H9 (cell line): ENCODE measurements at regions not wholly inside any gene's neighbourhood (a gene's known extent, or its start where the extent isn't known, plus 50 kb on each side); places are given as distances from the start of the nearest gene placed in this dataset.

ENCODE experiments used
- DNase-seq: peaks from one replicate; pipeline ENCODE4 v3.0.0-alpha.2; 2017
- H2AFZ ChIP-seq: one replicate; pipeline ENCODE4 v1.6.1; 2013; ENCODE audit warnings: mild to moderate bottlenecking, low read length, control low read depth, moderate library complexity
- H2AK5ac ChIP-seq: 2 replicates; pipeline ENCODE4 v1.6.1; 2013; ENCODE audit warnings: low read length, control low read depth, mixed read lengths; ENCODE audit not compliant: insufficient read length
- H2BK120ac ChIP-seq: one replicate; pipeline ENCODE4 v1.6.1; 2013; ENCODE audit warnings: low read depth, mild to moderate bottlenecking, low read length, control low read depth, inconsistent platforms; ENCODE audit not compliant: poor library complexity, severe bottlenecking
- H2BK12ac ChIP-seq: 2 replicates; pipeline ENCODE4 v1.6.1; 2013; ENCODE audit warnings: low read length, control low read depth, mixed read lengths, low read depth; ENCODE audit not compliant: insufficient read length
- H2BK15ac ChIP-seq: 2 replicates; pipeline ENCODE4 v1.6.1; 2013; ENCODE audit warnings: low read depth, low read length, control low read depth
- H2BK20ac ChIP-seq: one replicate; pipeline ENCODE4 v1.6.1; 2013; ENCODE audit warnings: low read depth, mild to moderate bottlenecking, low read length, control low read depth, inconsistent platforms; ENCODE audit not compliant: poor library complexity, severe bottlenecking
- H2BK5ac ChIP-seq: 2 replicates; pipeline ENCODE4 v1.6.1; 2013; ENCODE audit warnings: low read length, control low read depth, mixed read lengths; ENCODE audit not compliant: insufficient read length
- H3K14ac ChIP-seq: 2 replicates; pipeline ENCODE4 v1.6.1; 2013; ENCODE audit warnings: low read length, control low read depth; ENCODE audit not compliant: insufficient read depth
- H3K18ac ChIP-seq: 2 replicates; pipeline ENCODE4 v1.6.1; 2013; ENCODE audit warnings: low read depth, mild to moderate bottlenecking, mixed read lengths, low read length, control low read depth; ENCODE audit not compliant: insufficient read length
- H3K23ac ChIP-seq: 2 replicates; pipeline ENCODE4 v1.6.1; 2013; ENCODE audit warnings: low read length, control low read depth, mixed read lengths, low read depth; ENCODE audit not compliant: insufficient read length
- H3K23me2 ChIP-seq: 2 replicates; pipeline ENCODE4 v1.6.1; 2013; ENCODE audit warnings: low read depth, mild to moderate bottlenecking, mixed read lengths, low read length, control low read depth; ENCODE audit not compliant: insufficient read length, poor library complexity, severe bottlenecking
- H3K27ac ChIP-seq: 2 replicates; pipeline ENCODE4 v1.5.1; 2013; ENCODE audit warnings: low read length, control low read depth, mixed read lengths, low read depth; ENCODE audit not compliant: insufficient read length
- H3K27me3 ChIP-seq: 2 replicates; pipeline ENCODE4 v1.6.1; 2013; ENCODE audit warnings: low read length, control low read depth, inconsistent platforms; ENCODE audit not compliant: insufficient read depth
- H3K4ac ChIP-seq: 2 replicates; pipeline ENCODE4 v1.6.1; 2013; ENCODE audit warnings: low read depth, mild to moderate bottlenecking, control low read depth, inconsistent platforms, low read length, moderate library complexity
- H3K4me1 ChIP-seq: 2 replicates; pipeline ENCODE4 v1.6.1; 2013; ENCODE audit warnings: low read length, control low read depth, inconsistent platforms; ENCODE audit not compliant: insufficient read depth
- H3K4me2 ChIP-seq: 2 replicates; pipeline ENCODE4 v1.6.1; 2013; ENCODE audit warnings: low read length, control low read depth, mixed read lengths; ENCODE audit not compliant: insufficient read length, insufficient read depth
- H3K56ac ChIP-seq: 2 replicates; pipeline ENCODE4 v1.6.1; 2013; ENCODE audit warnings: low read depth, mild to moderate bottlenecking, mixed read lengths, low read length, control low read depth; ENCODE audit not compliant: insufficient read length
- H3K79me1 ChIP-seq: 2 replicates; pipeline ENCODE4 v1.6.1; 2013; ENCODE audit warnings: low read depth, mild to moderate bottlenecking, moderate library complexity, low read length, control low read depth, inconsistent platforms; ENCODE audit not compliant: insufficient read depth, poor library complexity, severe bottlenecking
- H3K79me2 ChIP-seq: 2 replicates; pipeline ENCODE4 v1.6.1; 2013; ENCODE audit warnings: low read length, control low read depth, inconsistent platforms; ENCODE audit not compliant: insufficient read depth
- H3K9ac ChIP-seq: 2 replicates; pipeline ENCODE4 v1.6.1; 2013; ENCODE audit warnings: low read length, control low read depth, mixed read lengths; ENCODE audit not compliant: insufficient read length; ENCODE audit errors: extremely low read depth
- H3K9me3 ChIP-seq: one replicate; pipeline ENCODE4 v1.6.1; 2013; ENCODE audit warnings: low read depth, low read length, inconsistent platforms; ENCODE audit not compliant: control insufficient read depth
- H3T11ph ChIP-seq: one replicate; pipeline ENCODE4 v1.6.1; 2013; ENCODE audit warnings: mild to moderate bottlenecking, low read length, control low read depth, inconsistent platforms
- H4K20me1 ChIP-seq: one replicate; pipeline ENCODE4 v1.6.1; 2013; ENCODE audit not compliant: control insufficient read depth, insufficient read length, insufficient read depth
- H4K5ac ChIP-seq: 2 replicates; pipeline ENCODE4 v1.6.1; 2013; ENCODE audit warnings: low read depth, mild to moderate bottlenecking, mixed read lengths, low read length, control low read depth; ENCODE audit not compliant: insufficient read length
- H4K8ac ChIP-seq: replicated peaks from 2 replicates; pipeline ENCODE4 v1.6.1; 2013; ENCODE audit warnings: low read length, control low read depth, mixed read lengths, low read depth; ENCODE audit not compliant: insufficient read length
- H4K91ac ChIP-seq: 2 replicates; pipeline ENCODE4 v1.6.1; 2013; ENCODE audit warnings: low read depth, mild to moderate bottlenecking, moderate library complexity, mixed read lengths, low read length, control low read depth; ENCODE audit not compliant: insufficient read length
- H3K27ac Mint-ChIP-seq, 3 experiments: 2 replicates in 2 of 3; 3 replicates in 1 of 3; pipeline ENCODE4 v1.8.0; 2020 to 2021; ENCODE audit warnings: mixed read lengths in 3 of 3, mild to moderate bottlenecking in 1 of 3, moderate library complexity in 1 of 3
- H3K27me3 Mint-ChIP-seq: 2 replicates; pipeline ENCODE4 v1.8.0; 2021; ENCODE audit warnings: low read depth, mild to moderate bottlenecking, moderate library complexity, mixed read lengths
- H3K36me3 Mint-ChIP-seq, 3 experiments: 2 replicates in 2 of 3; 3 replicates in 1 of 3; pipeline ENCODE4 v1.8.0; 2020 to 2021; ENCODE audit warnings: low read depth in 3 of 3, mixed read lengths in 3 of 3; ENCODE audit not compliant: insufficient read depth in 1 of 3
- H3K4me1 Mint-ChIP-seq, 2 experiments: 2 replicates each; pipeline ENCODE4 v1.8.0; 2020; ENCODE audit warnings: mixed read lengths in 2 of 2
- H3K4me3 Mint-ChIP-seq, 2 experiments: 2 replicates in 1 of 2; 3 replicates in 1 of 2; pipeline ENCODE4 v1.8.0; 2020 to 2021; ENCODE audit warnings: mild to moderate bottlenecking in 2 of 2, mixed read lengths in 2 of 2, moderate library complexity in 1 of 2
- H3K9me3 Mint-ChIP-seq, 2 experiments: 2 replicates in 1 of 2; 3 replicates in 1 of 2; pipeline ENCODE4 v1.8.0; 2020; ENCODE audit warnings: mild to moderate bottlenecking in 2 of 2, mixed read lengths in 2 of 2, moderate library complexity in 1 of 2
- WGBS: extraction: QIAGEN DNeasy Blood & Tissue Kit; methylation state at CpG from one replicate; pipeline ENCODE4 v1.1.7; 2013; ENCODE audit warnings: missing lambda C conversion rate, low lambda C conversion rate, mixed read lengths; ENCODE audit not compliant: insufficient read length; ENCODE audit errors: extremely low coverage; 5-methylcytosine and 5-hydroxymethylcytosine counted together
- TF ChIP-seq, protein P1 (sequence below): fragments of 200-600 bp; sonication (generic); conservative IDR thresholded peaks from 3 replicates; pipeline ENCODE4 v1.8.0; 2021; ENCODE audit warnings: antibody characterized with exemption, mild to moderate bottlenecking

DNA sequence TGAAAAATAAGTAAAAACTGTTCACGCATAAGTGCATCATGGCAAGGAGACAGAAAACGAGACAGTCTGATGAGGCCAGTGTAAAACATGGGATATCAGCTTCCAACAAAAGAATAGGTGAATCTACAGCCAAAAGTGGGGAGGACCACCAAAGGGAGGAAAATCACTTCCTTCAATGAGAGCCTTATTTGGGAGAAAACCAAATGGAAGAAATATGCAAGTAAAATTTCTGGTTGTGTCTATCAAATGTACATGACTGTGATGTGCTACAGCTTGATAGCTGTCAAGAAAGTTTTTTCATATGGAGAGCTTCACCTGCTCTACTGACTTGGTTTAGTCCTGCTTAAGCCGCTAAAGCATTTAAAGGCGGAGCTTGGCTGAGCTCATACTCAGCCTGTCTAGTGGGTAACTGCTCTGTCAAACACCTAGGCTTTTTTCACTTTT is 66.2 kb downstream of the MAGEA1 start:
- peak; percentile 37 for DNase-seq
- peak overlapping the region; percentile 39 for H3K4me2 ChIP-seq
- no peak overlapping the region for H2BK5ac ChIP-seq
- Mint-ChIP-seq H3K4me3 (peak overlapping the region; percentile 52 to 65), H3K4me1 (peaks cover 18 to 19% of the 10 kb centered on the region in 2 experiments), H3K27ac (peak overlapping the region; percentile 97 to 99 (median 97)), H3K36me3 (no peaks in the 10 kb centered on the region), H3K9me3 (peaks cover 45 to 48% of the 10 kb centered on the region in 2 experiments), H3K27me3 (no peaks in the 10 kb centered on the region)
- no peaks in the 10 kb centered on the region for H3K79me2 ChIP-seq
- H3K56ac ChIP-seq = no peak overlapping the region
- H3K23me2 ChIP-seq = no peaks in the 10 kb centered on the region
- no peak overlapping the region for H3K27ac ChIP-seq
- H3K14ac ChIP-seq = no peak overlapping the region
- no peak overlapping the region for H2BK15ac ChIP-seq
- no peak overlapping the region for H3K23ac ChIP-seq
- no peak overlapping the region for H4K91ac ChIP-seq
- TF ChIP-seq, protein P1, sequence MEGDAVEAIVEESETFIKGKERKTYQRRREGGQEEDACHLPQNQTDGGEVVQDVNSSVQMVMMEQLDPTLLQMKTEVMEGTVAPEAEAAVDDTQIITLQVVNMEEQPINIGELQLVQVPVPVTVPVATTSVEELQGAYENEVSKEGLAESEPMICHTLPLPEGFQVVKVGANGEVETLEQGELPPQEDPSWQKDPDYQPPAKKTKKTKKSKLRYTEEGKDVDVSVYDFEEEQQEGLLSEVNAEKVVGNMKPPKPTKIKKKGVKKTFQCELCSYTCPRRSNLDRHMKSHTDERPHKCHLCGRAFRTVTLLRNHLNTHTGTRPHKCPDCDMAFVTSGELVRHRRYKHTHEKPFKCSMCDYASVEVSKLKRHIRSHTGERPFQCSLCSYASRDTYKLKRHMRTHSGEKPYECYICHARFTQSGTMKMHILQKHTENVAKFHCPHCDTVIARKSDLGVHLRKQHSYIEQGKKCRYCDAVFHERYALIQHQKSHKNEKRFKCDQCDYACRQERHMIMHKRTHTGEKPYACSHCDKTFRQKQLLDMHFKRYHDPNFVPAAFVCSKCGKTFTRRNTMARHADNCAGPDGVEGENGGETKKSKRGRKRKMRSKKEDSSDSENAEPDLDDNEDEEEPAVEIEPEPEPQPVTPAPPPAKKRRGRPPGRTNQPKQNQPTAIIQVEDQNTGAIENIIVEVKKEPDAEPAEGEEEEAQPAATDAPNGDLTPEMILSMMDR = no peak
- H3K27me3 ChIP-seq = no peaks in the 10 kb centered on the region
- no peak overlapping the region for H4K8ac ChIP-seq
- no peak overlapping the region for H3K18ac ChIP-seq
- no peaks in the 10 kb centered on the region; the same call in 1 of the 2 replicates for H3K4me1 ChIP-seq
- H2AK5ac ChIP-seq = no peak overlapping the region
- H2BK120ac ChIP-seq = no peak overlapping the region
- no peaks in the 10 kb centered on the region for H3K79me1 ChIP-seq
- peak overlapping the region; percentile 59 for H3K9ac ChIP-seq
- H3K4ac ChIP-seq = no peak overlapping the region
- no peak overlapping the region for H2AFZ ChIP-seq
- H4K5ac ChIP-seq = no peak overlapping the region
- H3K9me3 ChIP-seq = peaks cover 39% of the 10 kb centered on the region
- peak overlapping the region; percentile 77 for H3T11ph ChIP-seq
- WGBS = no CpG with 5 or more reads among the region's 4 CpGs
- H2BK20ac ChIP-seq = no peak overlapping the region
- no peak overlapping the region for H2BK12ac ChIP-seq
- no peaks in the 10 kb centered on the region for H4K20me1 ChIP-seq
